VCaP (cell line): ENCODE measurements at regions not wholly inside any gene's neighbourhood (a gene's known extent, or its start where the extent isn't known, plus 50 kb on each side); places are given as distances from the start of the nearest gene placed in this dataset.

Source experiments
- H3K27ac ChIP-seq: fragments of 450-650 bp; 2 replicates; pipeline ENCODE4 v1.5.1; 2017
- CTCF ChIP-seq: fragments of 450-650 bp; conservative IDR thresholded peaks from 2 replicates; pipeline ENCODE4 v1.5.1; 2017; ENCODE audit warnings: mild to moderate bottlenecking, moderate library complexity

- no peak for TF ChIP-seq CTCF
- no peak overlapping the region for H3K27ac ChIP-seq
These were observed 68.4 kb upstream of the PDE5A start for GRCh38 chr4:119696963-119697362.

GRCh38 chr4:119695216-119695615 is 66.6 kb upstream of the PDE5A start:
- no peak for TF ChIP-seq CTCF
- H3K27ac ChIP-seq: no peak overlapping the region

GRCh38 chr4:119693126-119693525 is 64.5 kb upstream of the PDE5A start:
- no peak for TF ChIP-seq CTCF
- no peak overlapping the region for H3K27ac ChIP-seq

GRCh38 chr4:119692001-119692400 is 63.4 kb upstream of the PDE5A start:
- no peak for TF ChIP-seq CTCF
- no peak overlapping the region for H3K27ac ChIP-seq

- no peak overlapping the region for H3K27ac ChIP-seq
- no peak for TF ChIP-seq CTCF
These were observed 62.3 kb upstream of the PDE5A start for GRCh38 chr4:119690871-119691270.

- H3K27ac ChIP-seq: no peak overlapping the region
- TF ChIP-seq CTCF: no peak
These were observed 59.8 kb upstream of the PDE5A start for GRCh38 chr4:119688446-119688845.

GRCh38 chr4:119684463-119684862 is 55.9 kb upstream of the PDE5A start:
- no peak for TF ChIP-seq CTCF
- peak overlapping the region; percentile 34; the same call in 1 of the 2 replicates for H3K27ac ChIP-seq

- no peak for TF ChIP-seq CTCF
- H3K27ac ChIP-seq: peak overlapping the region; percentile 34; the same call in 1 of the 2 replicates
These were observed 54.9 kb upstream of the PDE5A start for GRCh38 chr4:119683518-119683917.
